HG02623 (cell line): ENCODE measurements at regions not wholly inside any gene's neighbourhood (a gene's known extent, or its start where the extent isn't known, plus 50 kb on each side); places are given as distances from the start of the nearest gene placed in this dataset.

Source experiments
- ATAC-seq: cut with Tn5 transposase; IDR thresholded peaks from one replicate; pipeline ENCODE4 v1.9.1; 2021; ENCODE audit warnings: moderate library complexity; ENCODE audit not compliant: unreplicated experiment

GRCh38 chr3:66165660-66166059 lies 55.1 kb upstream of the SLC25A26 start:
- no peak for ATAC-seq

- no peak for ATAC-seq
Measured at GRCh38 chr3:66164155-66164554, 56.6 kb upstream of the SLC25A26 start.

GRCh38 chr3:66163222-66163621 lies 57.6 kb upstream of the SLC25A26 start:
- ATAC-seq: no peak

- ATAC-seq: no peak
Measured at GRCh38 chr3:66162766-66163165, 58.0 kb upstream of the SLC25A26 start.

- no peak for ATAC-seq
Measured at GRCh38 chr3:66158933-66159683, 61.7 kb upstream of the SLC25A26 start.

- no peak for ATAC-seq
Measured at GRCh38 chr3:66154444-66154861, 66.3 kb upstream of the SLC25A26 start.

- no peak for ATAC-seq
Measured at GRCh38 chr3:66153481-66154443, 67.0 kb upstream of the SLC25A26 start.

GRCh38 chr3:66152336-66152735 lies 68.5 kb upstream of the SLC25A26 start:
- ATAC-seq: no peak

GRCh38 chr3:66150977-66151376 lies 69.8 kb upstream of the SLC25A26 start:
- ATAC-seq: no peak

GRCh38 chr3:66149269-66149668 lies 71.5 kb upstream of the SLC25A26 start:
- no peak for ATAC-seq

- ATAC-seq: no peak
Measured at GRCh38 chr3:66145408-66145733, 75.4 kb upstream of the SLC25A26 start.

- no peak for ATAC-seq
Measured at GRCh38 chr3:66144568-66145407, 76.0 kb upstream of the SLC25A26 start.

GRCh38 chr3:66142079-66142478 lies 78.7 kb upstream of the SLC25A26 start:
- no peak for ATAC-seq

- ATAC-seq: peak; percentile 51
Measured at GRCh38 chr3:66140743-66141372, 79.9 kb upstream of the SLC25A26 start.

GRCh38 chr3:66140106-66140505 lies 80.7 kb upstream of the SLC25A26 start:
- no peak for ATAC-seq

- ATAC-seq: no peak
Measured at GRCh38 chr3:66139415-66139814, 81.4 kb upstream of the SLC25A26 start.

- peak; percentile 47 for ATAC-seq
Measured at GRCh38 chr3:66138336-66139313, 82.2 kb upstream of the SLC25A26 start.

- no peak for ATAC-seq
Measured at GRCh38 chr3:66136597-66136996, 84.2 kb upstream of the SLC25A26 start.

GRCh38 chr3:66133853-66134445 lies 86.9 kb upstream of the SLC25A26 start:
- ATAC-seq: no peak
